Neuronal stem cell (in vitro differentiated cells): ENCODE measurements at regions not wholly inside any gene's neighbourhood (a gene's known extent, or its start where the extent isn't known, plus 50 kb on each side); places are given as distances from the start of the nearest gene placed in this dataset.

Source experiments
- DNase-seq: peaks from one replicate; pipeline ENCODE4 v3.0.0-alpha.2; 2013; ENCODE audit warnings: low spot score
- H2AFZ ChIP-seq: one replicate; pipeline ENCODE4 v1.6.1; 2013; ENCODE audit warnings: mild to moderate bottlenecking, low read length, inconsistent platforms
- H2AK5ac ChIP-seq: 2 replicates; pipeline ENCODE4 v1.6.1; 2013; ENCODE audit warnings: low read depth, mild to moderate bottlenecking, inconsistent platforms, low read length, moderate library complexity, mixed read lengths
- H2BK120ac ChIP-seq: 2 replicates; pipeline ENCODE4 v1.6.1; 2013; ENCODE audit warnings: low read depth, mild to moderate bottlenecking, inconsistent platforms, low read length, moderate library complexity, mixed read lengths
- H2BK12ac ChIP-seq: one replicate; pipeline ENCODE4 v1.6.1; 2013; ENCODE audit warnings: low read length, inconsistent platforms
- H2BK15ac ChIP-seq: 2 replicates; pipeline ENCODE4 v1.6.1; 2013; ENCODE audit warnings: mild to moderate bottlenecking, low read length, inconsistent platforms, mixed read lengths
- H2BK5ac ChIP-seq: one replicate; pipeline ENCODE4 v1.6.1; 2013; ENCODE audit warnings: inconsistent platforms, mild to moderate bottlenecking, low read length, moderate library complexity
- H3K14ac ChIP-seq: one replicate; pipeline ENCODE4 v1.6.1; 2013; ENCODE audit warnings: low read length, inconsistent platforms
- H3K18ac ChIP-seq: 2 replicates; pipeline ENCODE4 v1.6.1; 2013; ENCODE audit warnings: low read length, inconsistent platforms
- H3K23ac ChIP-seq: 2 replicates; pipeline ENCODE4 v1.6.1; 2013; ENCODE audit warnings: low read depth, mild to moderate bottlenecking, mixed read lengths, low read length, inconsistent platforms; ENCODE audit not compliant: poor library complexity
- H3K27ac ChIP-seq: replicated peaks from 3 replicates; pipeline ENCODE4 v1.5.1; 2013; ENCODE audit warnings: low read length, inconsistent platforms
- H3K27me3 ChIP-seq, 3 experiments: 2 replicates each; pipeline ENCODE4 v1.6.1; 2013; ENCODE audit warnings: low read length in 3 of 3, mild to moderate bottlenecking in 2 of 3, inconsistent platforms in 1 of 3, low read depth in 1 of 3, mixed read lengths in 1 of 3, moderate library complexity in 1 of 3; ENCODE audit not compliant: control insufficient read depth in 3 of 3, insufficient read depth in 3 of 3
- H3K36me3 ChIP-seq, 2 donors: replicated peaks in 1 of 2; 2 replicates each; pipeline ENCODE4 v1.6.1; 2013; ENCODE audit warnings: low read length in 2 of 2; ENCODE audit not compliant: control insufficient read depth in 2 of 2, insufficient read depth in 2 of 2
- H3K4ac ChIP-seq: 2 replicates; pipeline ENCODE4 v1.6.1; 2013; ENCODE audit warnings: inconsistent platforms, mild to moderate bottlenecking, low read length, moderate library complexity
- H3K4me1 ChIP-seq, 2 donors: 1 replicate in 1 of 2; 2 replicates in 1 of 2; pipeline ENCODE4 v1.6.1; 2013; ENCODE audit warnings: low read length in 2 of 2, low read depth in 1 of 2; ENCODE audit not compliant: control insufficient read depth in 2 of 2, insufficient read depth in 1 of 2
- H3K4me2 ChIP-seq: one replicate; pipeline ENCODE4 v1.6.1; 2013; ENCODE audit warnings: mild to moderate bottlenecking, low read length, inconsistent platforms; ENCODE audit not compliant: insufficient read depth, poor library complexity, severe bottlenecking
- H3K4me3 ChIP-seq, 2 donors: 2 replicates each; pipeline ENCODE4 v1.5.1; 2013; ENCODE audit warnings: low read length in 2 of 2, mild to moderate bottlenecking in 2 of 2, inconsistent platforms in 1 of 2, moderate library complexity in 1 of 2
- H3K79me1 ChIP-seq: one replicate; pipeline ENCODE4 v1.6.1; 2013; ENCODE audit warnings: low read depth, mild to moderate bottlenecking, inconsistent platforms, low read length, moderate library complexity
- H3K9ac ChIP-seq: one replicate; pipeline ENCODE4 v1.6.1; 2013; ENCODE audit warnings: mild to moderate bottlenecking, low read depth, low read length, inconsistent platforms; ENCODE audit not compliant: poor library complexity
- H3K9me3 ChIP-seq, 2 donors: replicated peaks in 1 of 2; 2 replicates each; pipeline versions ENCODE3 to v1.6.1; 2013; ENCODE audit warnings: low read length in 2 of 2, mild to moderate bottlenecking in 2 of 2, inconsistent platforms in 1 of 2, low read depth in 1 of 2, mixed read lengths in 1 of 2, moderate library complexity in 1 of 2; ENCODE audit not compliant: control insufficient read depth in 2 of 2, insufficient read depth in 1 of 2
- H4K8ac ChIP-seq: one replicate; pipeline ENCODE4 v1.6.1; 2013; ENCODE audit warnings: low read depth, mild to moderate bottlenecking, inconsistent platforms, low read length, moderate library complexity
- H4K91ac ChIP-seq: one replicate; pipeline ENCODE4 v1.6.1; 2013; ENCODE audit warnings: low read length, low read depth, mild to moderate bottlenecking, inconsistent platforms; ENCODE audit not compliant: poor library complexity
- WGBS, 2 donors: extraction: QIAGEN DNeasy Blood & Tissue Kit; methylation state at CpG; one replicate each; pipeline ENCODE4 v1.1.7; 2013; ENCODE audit warnings: missing lambda C conversion rate in 2 of 2, mixed read lengths in 1 of 2; ENCODE audit not compliant: insufficient read length in 2 of 2, insufficient replicate concordance in 1 of 2; ENCODE audit errors: extremely low coverage in 2 of 2; 5-methylcytosine and 5-hydroxymethylcytosine counted together

DNA sequence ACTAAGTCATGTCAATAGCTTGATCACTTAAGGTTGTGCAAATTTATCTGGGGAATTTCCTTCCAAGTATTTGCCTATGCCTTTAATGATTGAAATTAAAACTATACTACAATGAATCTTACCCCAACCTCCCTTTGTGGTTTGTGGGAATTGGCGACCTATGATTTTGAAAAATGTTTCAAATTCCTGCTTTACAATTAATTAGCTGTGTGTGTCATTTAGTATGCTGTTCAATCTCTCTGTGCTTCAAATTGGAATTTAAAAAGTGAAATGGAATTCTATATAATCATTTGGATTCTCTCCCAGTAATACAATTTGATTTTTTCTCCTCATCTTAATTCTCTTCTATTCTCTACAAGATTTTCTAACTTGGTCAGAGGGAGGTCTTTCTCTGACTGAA lies 2319.5 kb downstream of the ARAP2 start:
- H2BK120ac ChIP-seq, result no peak overlapping the region
- no peak overlapping the region for H4K91ac ChIP-seq
- H3K79me1 ChIP-seq, result no peaks in the 10 kb centered on the region
- WGBS, 2 donors, result no CpG with 5 or more reads among the region's 1 CpG
- H3K27ac ChIP-seq, result no peak overlapping the region
- H2BK15ac ChIP-seq, result no peak overlapping the region
- no peak overlapping the region for H3K4me3 ChIP-seq
- DNase-seq, result no peak
- peaks cover 0 to 4% of the 10 kb centered on the region in 2 donors for H3K4me1 ChIP-seq
- no peak overlapping the region for H3K14ac ChIP-seq
- no peaks in the 10 kb centered on the region for H3K27me3 ChIP-seq
- H4K8ac ChIP-seq, result no peak overlapping the region
- H3K23ac ChIP-seq, result no peak overlapping the region
- no peaks in the 10 kb centered on the region for H3K36me3 ChIP-seq
- H2BK5ac ChIP-seq, result no peak overlapping the region
- H3K9ac ChIP-seq, result no peak overlapping the region
- no peak overlapping the region for H2AFZ ChIP-seq
- H2AK5ac ChIP-seq, result no peak overlapping the region
- no peak overlapping the region for H3K4ac ChIP-seq
- no peak overlapping the region for H3K18ac ChIP-seq
- H2BK12ac ChIP-seq, result no peak overlapping the region
- peaks cover 0 to 2% of the 10 kb centered on the region in 2 donors for H3K9me3 ChIP-seq
- no peak overlapping the region for H3K4me2 ChIP-seq

DNA sequence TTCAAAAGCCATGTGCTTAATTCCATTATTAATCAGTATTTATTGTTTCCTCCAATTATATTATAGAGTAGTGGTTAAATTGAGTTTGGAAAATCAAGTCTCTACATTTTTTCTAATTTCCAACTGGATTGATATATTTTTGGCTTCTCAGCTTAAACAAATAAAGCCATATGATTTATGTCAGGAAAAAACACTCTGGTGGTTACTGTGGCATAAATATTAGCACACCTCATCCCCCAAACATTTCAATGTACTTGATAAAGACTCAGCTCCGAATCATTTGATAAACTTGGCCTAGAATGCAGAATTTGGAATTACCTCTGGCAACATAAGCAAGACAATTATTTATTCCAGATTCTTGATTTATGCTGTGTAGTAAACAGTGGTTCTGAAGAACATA lies 2313.8 kb downstream of the ARAP2 start:
- Histone ChIP-seq H3K14ac (no peak overlapping the region), H3K23ac (no peak overlapping the region), H2AK5ac (no peak overlapping the region), H3K79me1 (no peaks in the 10 kb centered on the region), H3K27me3 (no peaks in the 10 kb centered on the region), H4K91ac (no peak overlapping the region), H2BK5ac (no peak overlapping the region), H3K4ac (no peak overlapping the region), H3K18ac (no peak overlapping the region), H3K36me3 (no peaks in the 10 kb centered on the region), H3K27ac (no peak overlapping the region), H3K4me3 (no peak overlapping the region), H2BK12ac (no peak overlapping the region), H2BK120ac (no peak overlapping the region), H3K9ac (no peak overlapping the region), H3K4me2 (no peak overlapping the region), H3K9me3 (no peaks in the 10 kb centered on the region), H4K8ac (no peak overlapping the region), H2BK15ac (no peak overlapping the region), H2AFZ (no peak overlapping the region), H3K4me1 (no peaks in the 10 kb centered on the region)
- no CpG with 5 or more reads among the region's 1 CpG for WGBS, 2 donors
- no peak for DNase-seq

DNA sequence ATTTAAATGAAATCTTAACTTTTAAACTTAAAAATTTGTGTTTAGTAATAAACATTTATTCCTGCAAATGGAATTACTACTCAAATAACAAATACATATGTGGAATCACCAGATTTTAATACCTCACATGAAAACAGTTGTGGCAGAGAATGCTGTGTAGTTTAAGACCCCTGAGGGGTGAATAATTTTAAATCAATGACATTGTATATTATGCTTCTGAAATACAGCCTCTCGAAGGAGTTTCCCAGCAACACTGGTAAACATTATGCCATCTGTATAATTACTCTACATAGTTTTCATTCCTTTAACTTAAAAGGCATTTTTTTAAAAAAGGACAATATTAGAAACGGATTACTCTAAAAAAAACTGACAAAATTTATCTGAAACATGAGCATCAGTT lies 2313.3 kb downstream of the ARAP2 start:
- Histone ChIP-seq H2BK5ac (no peak overlapping the region), H3K4me3 (no peak overlapping the region), H3K4me2 (no peak overlapping the region), H4K8ac (no peak overlapping the region), H2BK15ac (no peak overlapping the region), H2BK12ac (no peak overlapping the region), H3K27ac (no peak overlapping the region), H2AK5ac (no peak overlapping the region), H4K91ac (no peak overlapping the region), H3K9me3 (no peaks in the 10 kb centered on the region), H3K79me1 (no peaks in the 10 kb centered on the region), H3K9ac (no peak overlapping the region), H2AFZ (no peak overlapping the region), H2BK120ac (no peak overlapping the region), H3K27me3 (no peaks in the 10 kb centered on the region), H3K4ac (no peak overlapping the region), H3K36me3 (no peaks in the 10 kb centered on the region), H3K4me1 (no peaks in the 10 kb centered on the region), H3K18ac (no peak overlapping the region), H3K23ac (no peak overlapping the region), H3K14ac (no peak overlapping the region)
- no peak for DNase-seq
- no CpG with 5 or more reads among the region's 2 CpGs for WGBS, 2 donors

DNA sequence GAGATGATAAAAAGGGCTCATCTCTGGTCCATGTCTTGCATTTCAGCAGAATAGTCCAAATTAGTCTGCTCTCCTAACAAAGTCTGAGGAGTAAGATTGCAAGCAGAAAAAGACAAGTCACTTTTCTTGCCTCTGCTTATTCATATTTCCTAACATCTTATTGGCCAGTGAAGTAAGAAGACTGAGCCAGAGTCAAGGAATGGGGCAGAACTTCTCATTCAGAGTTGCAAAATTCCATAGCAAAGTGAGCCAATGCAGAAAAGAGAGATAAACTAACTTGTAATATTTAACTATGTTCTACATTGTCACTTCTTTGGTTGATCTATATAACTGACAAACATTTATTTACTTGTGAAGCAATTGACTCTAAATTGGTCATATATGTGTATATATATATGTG lies 2304.0 kb downstream of the ARAP2 start:
- Histone ChIP-seq H3K27me3 (no peaks in the 10 kb centered on the region), H2BK15ac (no peak overlapping the region), H3K9ac (no peak overlapping the region), H2AK5ac (no peak overlapping the region), H3K23ac (no peak overlapping the region), H4K8ac (no peak overlapping the region), H3K79me1 (no peaks in the 10 kb centered on the region), H3K4me2 (no peak overlapping the region), H3K36me3 (no peaks in the 10 kb centered on the region), H3K4me1 (no peaks in the 10 kb centered on the region), H2BK12ac (no peak overlapping the region), H3K27ac (no peak overlapping the region), H3K4me3 (no peak overlapping the region), H4K91ac (no peak overlapping the region), H3K14ac (no peak overlapping the region), H2BK120ac (no peak overlapping the region), H2AFZ (no peak overlapping the region), H2BK5ac (no peak overlapping the region), H3K9me3 (no peaks in the 10 kb centered on the region), H3K18ac (no peak overlapping the region), H3K4ac (no peak overlapping the region)
- DNase-seq, result no peak
